SK-N-SH treated with all-trans-retinoic acid at 6 μM for 48 hours (cell line): ENCODE measurements at regions not wholly inside any gene's neighbourhood (a gene's known extent, or its start where the extent isn't known, plus 50 kb on each side); places are given as distances from the start of the nearest gene placed in this dataset.

Source experiments
- ATAC-seq: fragments of 200-7000 bp; cut with Tn5 transposase; 3 replicates; pipeline ENCODE4 v1.9.1; 2020; ENCODE audit warnings: mild to moderate bottlenecking, moderate library complexity
- ARNTL ChIP-seq: fragments of 450-650 bp; formaldehyde crosslinking; IDR thresholded peaks from 2 replicates; pipeline ENCODE4 v1.5.0; 2020; ENCODE audit warnings: low read depth, mild to moderate bottlenecking, moderate library complexity, borderline replicate concordance
- BACH2 ChIP-seq: fragments of 250-450 bp; sonication (Bioruptor Pico); IDR thresholded peaks from 2 replicates; pipeline ENCODE4 v1.9.0; 2021; ENCODE audit warnings: mild to moderate bottlenecking, borderline replicate concordance
- CREB5 ChIP-seq: fragments of 250-450 bp; sonication (Bioruptor Pico); IDR thresholded peaks from 2 replicates; pipeline ENCODE4 v1.5.1; 2020; ENCODE audit warnings: low read depth, mild to moderate bottlenecking, moderate library complexity
- CSDC2 ChIP-seq: fragments of 250-450 bp; sonication (Bioruptor Pico); IDR thresholded peaks from 2 replicates; pipeline ENCODE4 v1.5.0; 2020; ENCODE audit warnings: mild to moderate bottlenecking, moderate library complexity
- CSRNP3 ChIP-seq: fragments of 250-450 bp; sonication (Bioruptor Pico); IDR thresholded peaks from 2 replicates; pipeline ENCODE4 v1.5.1; 2021; ENCODE audit warnings: mild to moderate bottlenecking, moderate library complexity
- ESRRG ChIP-seq: fragments of 250-450 bp; sonication (Bioruptor Pico); IDR thresholded peaks from 2 replicates; pipeline ENCODE4 v1.6.1; 2021; ENCODE audit warnings: mild to moderate bottlenecking
- ISL1 ChIP-seq: fragments of 250-450 bp; sonication (Bioruptor Pico); IDR thresholded peaks from 2 replicates; pipeline ENCODE4 v2.1.2; 2022; ENCODE audit warnings: mild to moderate bottlenecking, moderate library complexity
- OSR1 ChIP-seq: fragments of 250-450 bp; sonication (Bioruptor Pico); IDR thresholded peaks from 2 replicates; pipeline ENCODE4 v1.8.0; 2022; ENCODE audit warnings: moderate library complexity, mild to moderate bottlenecking, inconsistent platforms
- PATZ1 ChIP-seq: fragments of 250-450 bp; sonication (Bioruptor Pico); IDR thresholded peaks from 2 replicates; pipeline ENCODE4 v1.8.0; 2020; ENCODE audit warnings: mild to moderate bottlenecking, moderate library complexity, borderline replicate concordance
- POU6F1 ChIP-seq: fragments of 250-450 bp; sonication (Bioruptor Pico); IDR thresholded peaks from 2 replicates; pipeline ENCODE4 v1.8.0; 2021; ENCODE audit warnings: low read depth, mild to moderate bottlenecking, moderate library complexity, borderline replicate concordance
- PPARA ChIP-seq: fragments of 250-450 bp; sonication (Bioruptor Pico); IDR thresholded peaks from 2 replicates; pipeline ENCODE4 v1.5.0; 2020; ENCODE audit warnings: mild to moderate bottlenecking, borderline replicate concordance
- RARB ChIP-seq: fragments of 250-450 bp; sonication (Bioruptor Pico); IDR thresholded peaks from 2 replicates; pipeline ENCODE4 v1.8.0; 2021; ENCODE audit warnings: mild to moderate bottlenecking, moderate library complexity
- SNAI2 ChIP-seq: fragments of 250-450 bp; sonication (Bioruptor Pico); IDR thresholded peaks from 2 replicates; pipeline ENCODE4 v1.5.0; 2020; ENCODE audit warnings: mild to moderate bottlenecking, moderate library complexity
- TCF4 ChIP-seq: fragments of 250-450 bp; sonication (Bioruptor Pico); IDR thresholded peaks from 2 replicates; pipeline ENCODE4 v1.8.0; 2021; ENCODE audit warnings: mild to moderate bottlenecking, moderate library complexity, borderline replicate concordance
- TOX ChIP-seq: fragments of 250-450 bp; sonication (Bioruptor Pico); IDR thresholded peaks from 2 replicates; pipeline ENCODE4 v1.8.0; 2021; ENCODE audit warnings: mild to moderate bottlenecking, moderate library complexity, borderline replicate concordance
- ZC3H10 ChIP-seq: fragments of 250-450 bp; sonication (Bioruptor Pico); IDR thresholded peaks from 2 replicates; pipeline ENCODE4 v1.5.1; 2021; ENCODE audit warnings: mild to moderate bottlenecking, moderate library complexity
- ZFP3 ChIP-seq: fragments of 250-450 bp; sonication (Bioruptor Pico); IDR thresholded peaks from 2 replicates; pipeline ENCODE4 v1.5.0; 2020; ENCODE audit warnings: mild to moderate bottlenecking, moderate library complexity
- ZFP30 ChIP-seq: fragments of 450-650 bp; formaldehyde crosslinking; IDR thresholded peaks from 2 replicates; pipeline ENCODE4 v1.5.0; 2022; ENCODE audit warnings: mild to moderate bottlenecking, moderate library complexity
- ZNF565 ChIP-seq: fragments of 450-650 bp; formaldehyde crosslinking; conservative IDR thresholded peaks from 2 replicates; pipeline ENCODE4 v1.5.0; 2020; ENCODE audit warnings: low read depth, mild to moderate bottlenecking, moderate library complexity
- ZNF70 ChIP-seq: fragments of 450-650 bp; formaldehyde crosslinking; IDR thresholded peaks from 2 replicates; pipeline ENCODE4 v1.5.0; 2020; ENCODE audit warnings: mild to moderate bottlenecking, moderate library complexity

GRCh38 chr12:82209533-82209932 lies 148.7 kb downstream of the CCDC59 start (continued):
- TF ChIP-seq CREB5 (CRISPR knock-in tag) = no peak

GRCh38 chr12:82207556-82207955 lies 150.6 kb downstream of the CCDC59 start:
- no peak for ATAC-seq
- TF ChIP-seq ZNF70 (CRISPR knock-in tag) (no peak), ZNF565 (no peak), CSRNP3 (CRISPR knock-in tag) (no peak), CSDC2 (CRISPR knock-in tag) (no peak), BACH2 (no peak), ARNTL (CRISPR knock-in tag) (no peak), ZC3H10 (CRISPR knock-in tag) (no peak), RARB (CRISPR knock-in tag) (no peak), OSR1 (CRISPR knock-in tag) (no peak), ISL1 (CRISPR knock-in tag) (no peak)

GRCh38 chr12:82203086-82203485 lies 155.1 kb downstream of the CCDC59 start:
- TF ChIP-seq ZFP3 (CRISPR knock-in tag) (no peak), PATZ1 (no peak), ZNF565 (no peak), CSDC2 (CRISPR knock-in tag) (no peak), ARNTL (CRISPR knock-in tag) (no peak), PPARA (CRISPR knock-in tag) (no peak), POU6F1 (CRISPR knock-in tag) (no peak), SNAI2 (CRISPR knock-in tag) (no peak), ZFP30 (CRISPR knock-in tag) (no peak), BACH2 (no peak), CREB5 (CRISPR knock-in tag) (no peak)
- TF ChIP-seq, all 23 proteins: peak for 0
- no peak for ATAC-seq

GRCh38 chr12:82187595-82187994 lies 170.6 kb downstream of the CCDC59 start:
- TF ChIP-seq SNAI2 (CRISPR knock-in tag) (no peak), RARB (CRISPR knock-in tag) (no peak), PPARA (CRISPR knock-in tag) (no peak), BACH2 (no peak), CREB5 (CRISPR knock-in tag) (no peak), ARNTL (CRISPR knock-in tag) (no peak)
- no peak for ATAC-seq

- no peak for ATAC-seq
- no peak for TF ChIP-seq ZFP30 (CRISPR knock-in tag)
- TF ChIP-seq TCF4 (CRISPR knock-in tag) = no peak
- TF ChIP-seq ZNF565 = no peak
- no peak for TF ChIP-seq ISL1 (CRISPR knock-in tag)
- no peak for TF ChIP-seq ESRRG (CRISPR knock-in tag)
- TF ChIP-seq CSDC2 (CRISPR knock-in tag) = no peak
- no peak for TF ChIP-seq OSR1 (CRISPR knock-in tag)
- no peak for TF ChIP-seq BACH2
- no peak for TF ChIP-seq ZFP3 (CRISPR knock-in tag)
- no peak for TF ChIP-seq PATZ1
- TF ChIP-seq ARNTL (CRISPR knock-in tag) = no peak
- TF ChIP-seq CSRNP3 (CRISPR knock-in tag) = no peak
- no peak for TF ChIP-seq ZNF70 (CRISPR knock-in tag)
- TF ChIP-seq RARB (CRISPR knock-in tag) = no peak
- TF ChIP-seq TOX (CRISPR knock-in tag) = no peak
Measured at GRCh38 chr12:82187011-82187410, 171.2 kb downstream of the CCDC59 start.
